IMR-90 (cell line): ENCODE measurements at regions not wholly inside any gene's neighbourhood (a gene's known extent, or its start where the extent isn't known, plus 50 kb on each side); places are given as distances from the start of the nearest gene placed in this dataset.

Experiments used
- CTCF ChIP-seq: conservative IDR thresholded peaks from 2 replicates; pipeline ENCODE4 v1.5.1; 2012; ENCODE audit warnings: mild to moderate bottlenecking, low read depth, low read length, improper control_type of control experiment
- ELK1 ChIP-seq: fragments of 150-350 bp; IDR thresholded peaks from 2 replicates; pipeline ENCODE4 v1.6.1; 2016; ENCODE audit warnings: low read depth, mild to moderate bottlenecking, low read length, moderate library complexity, borderline replicate concordance
- POLR2A ChIP-seq: IDR thresholded peaks from 2 replicates; pipeline ENCODE4 v1.6.1; 2012; ENCODE audit warnings: mild to moderate bottlenecking, low read depth, low read length
- RCOR1 ChIP-seq: IDR thresholded peaks from 2 replicates; pipeline ENCODE4 v1.6.1; 2012; ENCODE audit warnings: mild to moderate bottlenecking, low read length, improper control_type of control experiment; ENCODE audit not compliant: insufficient replicate concordance
- RFX5 ChIP-seq: IDR thresholded peaks from 2 replicates; pipeline ENCODE4 v1.8.0; 2012; ENCODE audit warnings: low read depth, mild to moderate bottlenecking, low read length, moderate library complexity
- USF2 ChIP-seq: fragments of 150-350 bp; IDR thresholded peaks from 2 replicates; pipeline ENCODE4 v1.6.1; 2017; ENCODE audit warnings: mild to moderate bottlenecking, antibody characterized with exemption, low read length, low read depth

GRCh38 chr10:64523065-64523759, 1002.0 kb downstream of the REEP3 start:
- no peak for TF ChIP-seq POLR2A
- TF ChIP-seq CTCF = no peak
- no peak for TF ChIP-seq USF2
- TF ChIP-seq RCOR1 = no peak
- TF ChIP-seq RFX5 = no peak
- no peak for TF ChIP-seq ELK1
